ENCODE measurements at regions not wholly inside any gene's neighbourhood (a gene's known extent, or its start where the extent isn't known, plus 50 kb on each side); places are given as distances from the start of the nearest gene placed in this dataset.

- peak overlapping the region in 1 of 5 donors; percentile 40 for H3K27ac ChIP-seq
- H3K4me3 ChIP-seq = no peak overlapping the region
- no peaks in the 10 kb centered on the region for H3K27me3 ChIP-seq
Measured at GRCh38 chrY:7272556-7273195, 361.1 kb upstream of the AMELY start.

GRCh38 chrY:7263773-7264172 lies 352.2 kb upstream of the AMELY start:
- no peaks in the 10 kb centered on the region for H3K4me1 ChIP-seq (replicated peaks in 1 of 2)
- H3K9me3 ChIP-seq (replicated peaks in 1 of 3) = no peaks in the 10 kb centered on the region
- H3K36me3 ChIP-seq (replicated peaks in 1 of 2) = no peaks in the 10 kb centered on the region
- WGBS, 4 donors = 73 to 80% methylated on average over 3 to 26 of the region's 29 CpGs; no CpG with 5 or more reads in 2 of the 4 donors
- DNase-seq = no peak
- no peak overlapping the region for H3K4me3 ChIP-seq
- intact Hi-C loops (cut with DNase I) = no loop called here
- no peak overlapping the region for H3K27ac ChIP-seq
- no peak for TF ChIP-seq POLR2A (IDR thresholded peaks at IDR 0.05)
- no peak for TF ChIP-seq CTCF (IDR thresholded peaks at IDR 0.05)
- no peaks in the 10 kb centered on the region for H3K27me3 ChIP-seq

More at GRCh38 chrY:7272556-7273195, 361.1 kb upstream of the AMELY start:
- Histone ChIP-seq H3K4me1 (replicated peaks in 1 of 2) (no peaks in the 10 kb centered on the region), H3K36me3 (replicated peaks in 1 of 2) (no peaks in the 10 kb centered on the region), H3K9me3 (replicated peaks in 1 of 3) (no peaks in the 10 kb centered on the region)
- intact Hi-C loops (cut with DNase I) = no loop called here
- WGBS, 4 donors = 8 to 13% methylated on average over 5 to 22 of the region's 24 CpGs; no CpG with 5 or more reads in 2 of the 4 donors
- DNase-seq = peak in 2 of 7 donors; percentile 25 to 74
- peak in 1 of 6 experiments; percentile 46 for TF ChIP-seq CTCF (IDR thresholded peaks at IDR 0.05)
- TF ChIP-seq POLR2A (IDR thresholded peaks at IDR 0.05) = no peak

GRCh38 chrY:7262531-7262930 lies 351.0 kb upstream of the AMELY start:
- intact Hi-C loops (cut with DNase I) = no loop called here
- no peak overlapping the region for H3K27ac ChIP-seq
- DNase-seq = no peak
- 77 to 85% methylated on average over 3 to 4 of the region's 4 CpGs; no CpG with 5 or more reads in 2 of the 4 donors for WGBS, 4 donors
- H3K36me3 ChIP-seq (replicated peaks in 1 of 2) = no peaks in the 10 kb centered on the region
- H3K4me1 ChIP-seq (replicated peaks in 1 of 2) = no peaks in the 10 kb centered on the region
- TF ChIP-seq POLR2A (IDR thresholded peaks at IDR 0.05) (no peak), CTCF (IDR thresholded peaks at IDR 0.05) (no peak)
- H3K27me3 ChIP-seq = no peaks in the 10 kb centered on the region
- no peaks in the 10 kb centered on the region for H3K9me3 ChIP-seq (replicated peaks in 1 of 3)
- no peak overlapping the region for H3K4me3 ChIP-seq

- H3K4me3 ChIP-seq = no peak overlapping the region
- no peaks in the 10 kb centered on the region for H3K9me3 ChIP-seq (replicated peaks in 1 of 3)
- TF ChIP-seq CTCF (IDR thresholded peaks at IDR 0.05) (no peak), POLR2A (IDR thresholded peaks at IDR 0.05) (no peak)
- DNase-seq = no peak
- intact Hi-C loops (cut with DNase I) = no loop called here
- WGBS, 4 donors = 58 to 63% methylated on average over 5 to 6 of the region's 6 CpGs; no CpG with 5 or more reads in 2 of the 4 donors
- H3K27me3 ChIP-seq = no peaks in the 10 kb centered on the region
- H3K27ac ChIP-seq = no peak overlapping the region
- no peaks in the 10 kb centered on the region for H3K4me1 ChIP-seq (replicated peaks in 1 of 2)
- H3K36me3 ChIP-seq (replicated peaks in 1 of 2) = no peaks in the 10 kb centered on the region
Measured at GRCh38 chrY:7261254-7261653, 349.7 kb upstream of the AMELY start.

All from adrenal gland (tissue), 9 donors.